SH-SY5Y (cell line): ENCODE measurements at regions not wholly inside any gene's neighbourhood (a gene's known extent, or its start where the extent isn't known, plus 50 kb on each side); places are given as distances from the start of the nearest gene placed in this dataset.

Experiments used
- GATA2 ChIP-seq: IDR thresholded peaks from 2 replicates; pipeline ENCODE4 v1.6.1; 2011; ENCODE audit warnings: mild to moderate bottlenecking, low read depth, low read length
- GATA3 ChIP-seq: IDR thresholded peaks from 2 replicates; pipeline ENCODE4 v1.6.1; 2011; ENCODE audit warnings: low read depth, mild to moderate bottlenecking, low read length, moderate library complexity

DNA sequence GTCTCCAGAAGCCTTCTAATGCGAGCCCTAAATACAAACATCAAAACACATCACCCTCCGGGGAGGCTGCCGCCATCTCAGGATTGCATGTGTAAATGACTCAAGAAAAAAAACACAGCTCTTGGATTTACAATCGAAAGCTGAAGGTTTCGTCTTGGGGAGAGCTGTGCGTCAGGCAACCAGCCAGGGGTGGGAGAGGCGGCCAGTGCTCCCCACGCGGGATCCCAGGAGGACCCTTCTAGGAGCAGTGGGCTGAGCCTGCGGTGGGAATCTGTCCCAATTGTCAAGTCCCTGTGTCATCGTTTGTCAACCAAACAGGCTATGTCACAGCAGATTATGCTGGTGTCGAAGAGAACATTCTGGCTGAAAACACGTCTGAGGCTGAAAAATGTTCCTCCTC lies 209.7 kb downstream of the ABCC12 start:
- TF ChIP-seq GATA2 (no peak), GATA3 (no peak)
